CD14-positive monocyte (primary cell): ENCODE measurements at regions not wholly inside any gene's neighbourhood (a gene's known extent, or its start where the extent isn't known, plus 50 kb on each side); places are given as distances from the start of the nearest gene placed in this dataset.
A peak's percentile ranks its signal among the peaks of the same experiment; 100 is the strongest.

ENCODE experiments used
- DNase-seq, 3 donors: peaks; one replicate each; pipeline ENCODE4 v3.0.0-alpha.2; 2011 to 2022
- H2AFZ ChIP-seq: 2 replicates; pipeline ENCODE4 v1.6.0; 2012; ENCODE audit warnings: mild to moderate bottlenecking, low read depth, low read length, inconsistent platforms; ENCODE audit not compliant: insufficient read depth, poor library complexity, severe bottlenecking
- H3K27ac ChIP-seq, 2 donors: 1 replicate in 1 of 2; 2 replicates in 1 of 2; pipeline ENCODE4 v1.5.1; 2012 to 2013; ENCODE audit warnings: low read length in 2 of 2, control low read depth in 1 of 2, inconsistent platforms in 1 of 2, low read depth in 1 of 2, mild to moderate bottlenecking in 1 of 2
- H3K27me3 ChIP-seq, 2 donors: one replicate each; pipeline versions ENCODE4 v1.6.0 to v1.6.1; 2011 to 2013; ENCODE audit warnings: low read length in 2 of 2; ENCODE audit not compliant: control insufficient read depth in 2 of 2, insufficient read depth in 2 of 2
- H3K36me3 ChIP-seq, 2 donors: replicated peaks in 1 of 2; 1 replicate in 1 of 2; 2 replicates in 1 of 2; pipeline versions ENCODE4 v1.5.1 to v1.6.1; 2012 to 2013; ENCODE audit warnings: low read length in 2 of 2, control low read depth in 1 of 2, inconsistent platforms in 1 of 2, mild to moderate bottlenecking in 1 of 2; ENCODE audit not compliant: insufficient read depth in 2 of 2, control insufficient read depth in 1 of 2
- H3K4me1 ChIP-seq, 2 donors: 1 replicate in 1 of 2; 2 replicates in 1 of 2; pipeline versions ENCODE4 v1.5.1 to v1.6.1; 2012 to 2013; ENCODE audit warnings: low read length in 2 of 2, control low read depth in 1 of 2, inconsistent platforms in 1 of 2, mild to moderate bottlenecking in 1 of 2, moderate library complexity in 1 of 2; ENCODE audit not compliant: insufficient read depth in 2 of 2, control insufficient read depth in 1 of 2
- H3K4me2 ChIP-seq: replicated peaks from 2 replicates; pipeline ENCODE3; 2012; ENCODE audit warnings: low read length, moderate library complexity, mild to moderate bottlenecking; ENCODE audit not compliant: poor library complexity, severe bottlenecking; ENCODE audit errors: extremely low read depth
- H3K4me3 ChIP-seq, 3 experiments: fragments of 200-600 bp in 1 of 3; sonication (generic) in 1 of 3; replicated peaks in 1 of 3; 1 replicate in 2 of 3; 2 replicates in 1 of 3; pipeline ENCODE4 v1.5.1; 2011 to 2013; ENCODE audit warnings: low read length in 3 of 3, mild to moderate bottlenecking in 3 of 3, control low read depth in 2 of 3, low read depth in 2 of 3, inconsistent platforms in 1 of 3, moderate library complexity in 1 of 3
- H3K79me2 ChIP-seq: 2 replicates; pipeline ENCODE4 v1.6.0; 2012; ENCODE audit warnings: mild to moderate bottlenecking, control low read depth, inconsistent platforms, low read length, moderate library complexity; ENCODE audit not compliant: insufficient read depth
- H3K9ac ChIP-seq: 2 replicates; pipeline ENCODE4 v1.6.0; 2017; ENCODE audit warnings: low read length, mild to moderate bottlenecking; ENCODE audit not compliant: insufficient read depth, poor library complexity, severe bottlenecking
- H3K9me3 ChIP-seq, 2 donors: replicated peaks in 1 of 2; 1 replicate in 1 of 2; 2 replicates in 1 of 2; pipeline versions ENCODE4 v1.5.1 to v1.6.1; 2012 to 2013; ENCODE audit warnings: low read length in 2 of 2, control low read depth in 1 of 2; ENCODE audit not compliant: control insufficient read depth in 1 of 2, insufficient read depth in 1 of 2
- H4K20me1 ChIP-seq: 2 replicates; pipeline ENCODE4 v1.6.0; 2012; ENCODE audit warnings: mild to moderate bottlenecking, low read length, control low read depth, moderate library complexity; ENCODE audit not compliant: insufficient read depth
- H3K27ac Mint-ChIP-seq, 7 donors: one replicate each; pipeline ENCODE4 v1.8.0; 2020; ENCODE audit warnings: mild to moderate bottlenecking in 7 of 7, mixed read lengths in 7 of 7, moderate library complexity in 6 of 7, inconsistent platforms in 2 of 7
- H3K27me3 Mint-ChIP-seq, 3 donors: one replicate each; pipeline ENCODE4 v1.8.0; 2021 to 2022; ENCODE audit warnings: low read depth in 3 of 3, mild to moderate bottlenecking in 3 of 3, mixed read lengths in 3 of 3, moderate library complexity in 3 of 3, inconsistent platforms in 1 of 3
- H3K36me3 Mint-ChIP-seq, 2 donors: one replicate each; pipeline ENCODE4 v1.8.0; 2020; ENCODE audit warnings: mixed read lengths in 2 of 2, inconsistent platforms in 1 of 2, mild to moderate bottlenecking in 1 of 2
- H3K4me1 Mint-ChIP-seq: one replicate; pipeline ENCODE4 v1.8.0; 2020; ENCODE audit warnings: mild to moderate bottlenecking, mixed read lengths
- H3K4me3 Mint-ChIP-seq, 2 donors: one replicate each; pipeline ENCODE4 v1.8.0; 2020; ENCODE audit warnings: mild to moderate bottlenecking in 2 of 2, mixed read lengths in 2 of 2, moderate library complexity in 1 of 2
- H3K9me3 Mint-ChIP-seq, 7 donors: one replicate each; pipeline ENCODE4 v1.8.0; 2020 to 2022; ENCODE audit warnings: mixed read lengths in 7 of 7, mild to moderate bottlenecking in 6 of 7, moderate library complexity in 6 of 7, inconsistent platforms in 2 of 7
- CTCF ChIP-seq: fragments of 200-600 bp; IDR thresholded peaks from one replicate; pipeline ENCODE4 v1.8.0; 2022; ENCODE audit warnings: antibody characterized with exemption, mild to moderate bottlenecking
- WGBS: methylation state at CpG from one replicate; pipeline ENCODE4 v1.1.5; 2013; ENCODE audit warnings: missing lambda C conversion rate; ENCODE audit not compliant: insufficient coverage; 5-methylcytosine and 5-hydroxymethylcytosine counted together
- intact Hi-C, 2 donors: fragments of 100-400 bp; cut with micrococcal nuclease; formaldehyde crosslinking; loops; one replicate each; pipeline versions ENCODE4 v1.15.0 to v1.15.1; 2023

- intact Hi-C loops = no loop called here
- Histone ChIP-seq H3K27me3 (peaks cover 4 to 15% of the 10 kb centered on the region in 2 donors), H3K36me3 (no peaks in the 10 kb centered on the region), H3K27ac (no peak overlapping the region), H3K4me2 (no peak overlapping the region), H3K79me2 (no peaks in the 10 kb centered on the region), H3K4me1 (no peaks in the 10 kb centered on the region), H3K4me3 (no peak overlapping the region), H3K9ac (no peak overlapping the region), H3K9me3 (no peaks in the 10 kb centered on the region), H4K20me1 (no peaks in the 10 kb centered on the region), H2AFZ (peak overlapping the region; percentile 12)
- no peak overlapping the region for H3K27ac Mint-ChIP-seq
- no peak for DNase-seq
- H3K27me3 Mint-ChIP-seq = peaks cover 17 to 36% (median 25%) of the 10 kb centered on the region in 3 donors
- TF ChIP-seq CTCF = no peak
- no peak overlapping the region for H3K4me3 Mint-ChIP-seq
- H3K36me3 Mint-ChIP-seq = no peaks in the 10 kb centered on the region
- WGBS = 28% methylated on average over 6 of the region's 7 CpGs
- H3K9me3 Mint-ChIP-seq = peaks cover 0 to 16% (median 4%) of the 10 kb centered on the region in 7 donors
- H3K4me1 Mint-ChIP-seq = peaks cover 4% of the 10 kb centered on the region
Observed at GRCh38 chr9:34796924-34797323, 87.0 kb upstream of the CCL21 start.

DNA sequence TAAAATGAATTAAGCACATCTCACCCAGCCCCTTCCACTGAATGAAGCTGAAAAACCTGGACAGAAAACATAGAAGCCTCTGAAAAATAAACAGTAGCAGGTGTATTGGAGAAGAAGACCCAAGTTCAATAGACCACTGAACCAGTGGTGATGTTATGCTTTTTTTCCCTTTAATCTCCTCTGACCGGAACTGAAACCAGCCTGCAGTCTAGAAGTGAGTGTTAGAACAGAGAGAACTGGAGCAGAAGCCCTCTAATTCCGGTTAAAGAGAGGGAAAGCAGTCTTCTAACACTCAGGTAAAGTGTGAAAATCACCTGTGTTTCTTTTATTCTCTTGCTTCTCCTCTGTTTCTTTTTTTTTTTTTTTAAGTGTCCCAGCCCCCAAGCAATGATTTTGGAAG, 83.5 kb upstream of the CCL21 start:
- no peaks in the 10 kb centered on the region for H3K4me1 ChIP-seq
- no peak overlapping the region for H3K4me2 ChIP-seq
- H3K36me3 ChIP-seq = no peaks in the 10 kb centered on the region
- Mint-ChIP-seq H3K9me3 (peaks cover 0 to 6% (median 3%) of the 10 kb centered on the region in 7 donors), H3K36me3 (no peaks in the 10 kb centered on the region), H3K27me3 (peaks cover 22 to 31% (median 23%) of the 10 kb centered on the region in 3 donors), H3K4me3 (no peak overlapping the region), H3K4me1 (peaks cover 4% of the 10 kb centered on the region), H3K27ac (peak overlapping the region in 1 of 7 donors; percentile 11)
- no peak overlapping the region for H3K27ac ChIP-seq
- H4K20me1 ChIP-seq = no peaks in the 10 kb centered on the region
- no peak overlapping the region for H2AFZ ChIP-seq
- TF ChIP-seq CTCF = no peak
- no peaks in the 10 kb centered on the region for H3K79me2 ChIP-seq
- no CpG with 5 or more reads among the region's 2 CpGs for WGBS
- H3K27me3 ChIP-seq = peaks cover 8 to 27% of the 10 kb centered on the region in 2 donors
- DNase-seq = no peak
- no peaks in the 10 kb centered on the region for H3K9me3 ChIP-seq
- H3K4me3 ChIP-seq = no peak overlapping the region
- no peak overlapping the region for H3K9ac ChIP-seq
- intact Hi-C loops = no loop called here
